HEK293T (cell line): ENCODE measurements at regions not wholly inside any gene's neighbourhood (a gene's known extent, or its start where the extent isn't known, plus 50 kb on each side); places are given as distances from the start of the nearest gene placed in this dataset.

Experiments used
- ARNT ChIP-seq: fragments of 450-650 bp; IDR thresholded peaks from 2 replicates; pipeline ENCODE4 v1.6.1; 2017; ENCODE audit warnings: mild to moderate bottlenecking
- BHLHE40 ChIP-seq: fragments of 450-650 bp; IDR thresholded peaks from 2 replicates; pipeline ENCODE4 v1.6.1; 2016; ENCODE audit warnings: mild to moderate bottlenecking, moderate library complexity, borderline replicate concordance
- ELF4 ChIP-seq: fragments of 450-650 bp; IDR thresholded peaks from 2 replicates; pipeline ENCODE4 v1.6.1; 2017; ENCODE audit warnings: antibody characterized with exemption
- FOXM1 ChIP-seq: fragments of 450-650 bp; IDR thresholded peaks from 2 replicates; pipeline ENCODE4 v1.6.1; 2017; ENCODE audit warnings: mild to moderate bottlenecking, borderline replicate concordance
- HDGF ChIP-seq: fragments of 450-650 bp; IDR thresholded peaks from 2 replicates; pipeline ENCODE4 v1.6.1; 2017; ENCODE audit warnings: antibody characterized with exemption, borderline replicate concordance
- LEF1 ChIP-seq: fragments of 450-650 bp; IDR thresholded peaks from 2 replicates; pipeline ENCODE4 v1.6.1; 2017; ENCODE audit warnings: mild to moderate bottlenecking, borderline replicate concordance
- PKNOX1 ChIP-seq: fragments of 450-650 bp; IDR thresholded peaks from 2 replicates; pipeline ENCODE4 v1.6.1; 2016
- SP1 ChIP-seq: fragments of 450-650 bp; IDR thresholded peaks from 2 replicates; pipeline ENCODE4 v1.6.1; 2017

GRCh38 chr3:174633342-174633741, 225.8 kb upstream of the NAALADL2 start:
- TF ChIP-seq PKNOX1 (no peak), SP1 (no peak), BHLHE40 (no peak), LEF1 (no peak), ELF4 (no peak), ARNT (no peak), HDGF (no peak), FOXM1 (no peak)
